Spinal cord (tissue), 9 donors: ENCODE measurements at regions not wholly inside any gene's neighbourhood (a gene's known extent, or its start where the extent isn't known, plus 50 kb on each side); places are given as distances from the start of the nearest gene placed in this dataset.
A peak's percentile ranks its signal among the peaks of the same experiment; 100 is the strongest.
"Not testable (repeated sequence)": the region's sequence is repeated elsewhere in the genome, so short reads cannot be mapped to it uniquely, and the experiment has no call there.

ENCODE experiments used
- DNase-seq, 6 donors: peaks; one replicate each; pipeline versions ENCODE4 v3.0.0 to v3.0.0-alpha.2; 2013 to 2015; ENCODE audit warnings: low spot score in 6 of 6, low read depth in 4 of 6
- H3K27ac ChIP-seq: one replicate; pipeline ENCODE4 v1.5.1; 2013; ENCODE audit warnings: low read depth, low read length, control low read depth
- H3K27me3 ChIP-seq: one replicate; pipeline ENCODE4 v1.6.1; 2013; ENCODE audit warnings: low read length; ENCODE audit not compliant: control insufficient read depth, insufficient read depth
- H3K36me3 ChIP-seq: one replicate; pipeline ENCODE4 v1.6.1; 2013; ENCODE audit warnings: low read length; ENCODE audit not compliant: control insufficient read depth, insufficient read depth
- H3K4me1 ChIP-seq: one replicate; pipeline ENCODE4 v1.6.1; 2013; ENCODE audit warnings: low read length; ENCODE audit not compliant: control insufficient read depth, insufficient read depth
- H3K4me3 ChIP-seq: one replicate; pipeline ENCODE4 v1.5.1; 2013; ENCODE audit warnings: low read depth, low read length, control low read depth
- H3K9me3 ChIP-seq: one replicate; pipeline ENCODE4 v1.6.1; 2013; ENCODE audit warnings: low read length; ENCODE audit not compliant: control insufficient read depth, insufficient read depth
- WGBS: methylation state at CpG from one replicate; pipeline ENCODE4 v1.1.5; 2013; ENCODE audit warnings: missing lambda C conversion rate; ENCODE audit not compliant: insufficient coverage; 5-methylcytosine and 5-hydroxymethylcytosine counted together
- donor health status: healthy.

- Histone ChIP-seq H3K4me1 (no peaks in the 10 kb centered on the region), H3K27ac (no peak overlapping the region), H3K9me3 (no peaks in the 10 kb centered on the region), H3K36me3 (no peaks in the 10 kb centered on the region), H3K27me3 (no peaks in the 10 kb centered on the region), H3K4me3 (no peak overlapping the region)
- WGBS, result no CpG with 5 or more reads among the region's 1 CpG
- DNase-seq, result no peak
These were observed 226.5 kb upstream of the GAP43 start for GRCh38 chr3:115396801-115397200.

- Histone ChIP-seq H3K4me3 (no peak overlapping the region), H3K27ac (no peak overlapping the region), H3K9me3 (no peaks in the 10 kb centered on the region), H3K4me1 (no peaks in the 10 kb centered on the region), H3K27me3 (no peaks in the 10 kb centered on the region), H3K36me3 (no peaks in the 10 kb centered on the region)
- WGBS, result no CpG with 5 or more reads among the region's 1 CpG
- no peak for DNase-seq
These were observed 225.9 kb upstream of the GAP43 start for GRCh38 chr3:115397433-115397832.

- Histone ChIP-seq H3K27ac (no peak overlapping the region), H3K36me3 (no peaks in the 10 kb centered on the region), H3K4me3 (no peak overlapping the region), H3K4me1 (no peaks in the 10 kb centered on the region), H3K27me3 (no peaks in the 10 kb centered on the region), H3K9me3 (no peaks in the 10 kb centered on the region)
- no peak for DNase-seq
- 79% methylated on average over 2 of the region's 3 CpGs for WGBS
These were observed 224.8 kb upstream of the GAP43 start for GRCh38 chr3:115398506-115398905.

GRCh38 chr3:115399750-115400149, 223.6 kb upstream of the GAP43 start:
- Histone ChIP-seq H3K4me3 (no peak overlapping the region), H3K36me3 (no peaks in the 10 kb centered on the region), H3K4me1 (no peaks in the 10 kb centered on the region), H3K27ac (no peak overlapping the region), H3K9me3 (no peaks in the 10 kb centered on the region), H3K27me3 (no peaks in the 10 kb centered on the region)
- DNase-seq, result peak in 1 of 6 donors; percentile 60
- 27% methylated on average over 2 of the region's 4 CpGs for WGBS

DNA sequence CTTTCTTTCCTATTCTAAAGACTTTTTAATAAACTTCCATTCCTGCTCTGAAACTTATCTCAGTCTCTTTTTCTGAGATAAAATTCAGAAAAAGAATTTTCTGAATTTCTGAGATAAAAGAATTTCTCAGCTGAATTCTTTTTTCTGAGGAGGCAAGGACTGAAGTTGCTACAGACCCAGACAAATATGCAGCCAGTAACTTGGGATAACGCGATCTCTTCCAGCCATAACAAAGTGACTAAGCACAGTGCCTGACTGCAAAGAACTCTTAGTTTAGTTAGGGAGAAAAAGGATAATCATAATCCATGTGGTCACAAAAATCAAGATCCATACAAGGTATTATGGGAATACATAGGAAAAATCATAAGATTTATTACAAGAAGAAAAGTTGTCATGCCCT, 222.0 kb upstream of the GAP43 start:
- H3K27me3 ChIP-seq, result no peaks in the 10 kb centered on the region
- H3K4me1 ChIP-seq, result no peaks in the 10 kb centered on the region
- DNase-seq, result no peak
- no peak overlapping the region for H3K27ac ChIP-seq
- no peak overlapping the region for H3K4me3 ChIP-seq
- no peaks in the 10 kb centered on the region for H3K9me3 ChIP-seq
- H3K36me3 ChIP-seq, result no peaks in the 10 kb centered on the region
- no CpG with 5 or more reads among the region's 2 CpGs for WGBS

GRCh38 chr3:115401851-115402501, 221.3 kb upstream of the GAP43 start:
- H3K27me3 ChIP-seq, result no peaks in the 10 kb centered on the region
- no CpG with 5 or more reads among the region's 1 CpG for WGBS
- H3K9me3 ChIP-seq, result no peaks in the 10 kb centered on the region
- no peaks in the 10 kb centered on the region for H3K4me1 ChIP-seq
- H3K36me3 ChIP-seq, result no peaks in the 10 kb centered on the region
- no peak overlapping the region for H3K4me3 ChIP-seq
- DNase-seq, result no peak
- H3K27ac ChIP-seq, result no peak overlapping the region

DNA sequence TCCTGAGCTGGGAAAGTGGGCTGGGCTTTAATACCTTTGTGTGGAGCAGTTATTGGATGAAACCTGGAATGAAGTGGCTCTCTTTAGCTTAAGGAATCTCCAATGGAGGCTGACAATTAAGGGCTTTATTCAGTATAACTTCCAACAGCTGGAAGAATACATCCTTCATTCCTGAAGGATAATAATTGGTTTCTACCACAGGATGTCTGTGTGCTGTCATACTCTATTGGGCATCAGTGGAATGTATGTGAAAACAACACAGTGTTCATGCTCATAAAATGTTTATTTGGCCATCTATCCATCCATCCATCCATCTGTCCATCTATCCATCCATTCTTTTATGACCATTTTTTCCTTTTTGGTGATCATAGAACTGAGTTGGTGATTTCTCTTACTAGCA, 220.7 kb upstream of the GAP43 start:
- no peak for DNase-seq
- no peaks in the 10 kb centered on the region for H3K36me3 ChIP-seq
- no peaks in the 10 kb centered on the region for H3K9me3 ChIP-seq
- H3K27ac ChIP-seq, result no peak overlapping the region
- no peaks in the 10 kb centered on the region for H3K4me1 ChIP-seq
- H3K27me3 ChIP-seq, result no peaks in the 10 kb centered on the region
- no peak overlapping the region for H3K4me3 ChIP-seq

DNA sequence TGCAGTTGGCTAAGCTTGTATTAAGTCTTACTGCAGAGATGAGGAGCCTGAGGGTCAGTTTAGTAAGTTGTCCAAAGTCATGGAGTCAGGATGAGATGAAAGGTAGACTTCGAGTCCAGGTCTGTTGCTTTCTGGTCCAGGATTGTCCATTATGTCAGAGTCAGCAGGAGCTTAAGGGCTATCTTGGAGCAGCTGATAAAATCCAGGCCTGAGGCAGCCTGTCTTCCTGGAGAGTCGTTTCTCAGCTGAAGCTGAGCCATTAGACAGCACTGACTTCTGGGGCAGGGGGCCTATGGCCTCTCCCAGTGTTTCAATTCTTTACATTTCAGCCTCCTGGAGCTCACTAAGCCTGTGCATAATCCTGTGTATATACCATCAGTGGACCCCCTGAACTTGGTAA, 219.5 kb upstream of the GAP43 start:
- H3K36me3 ChIP-seq, result no peaks in the 10 kb centered on the region
- no peaks in the 10 kb centered on the region for H3K9me3 ChIP-seq
- DNase-seq, result no peak
- H3K27ac ChIP-seq, result no peak overlapping the region
- H3K27me3 ChIP-seq, result no peaks in the 10 kb centered on the region
- no peak overlapping the region for H3K4me3 ChIP-seq
- H3K4me1 ChIP-seq, result no peaks in the 10 kb centered on the region
- WGBS, result 82% methylated on average over 2 of the region's 2 CpGs

- WGBS, result no CpG with 5 or more reads among the region's 5 CpGs
- Histone ChIP-seq H3K36me3 (no peaks in the 10 kb centered on the region), H3K27me3 (no peaks in the 10 kb centered on the region), H3K4me3 (no peak overlapping the region), H3K9me3 (no peaks in the 10 kb centered on the region), H3K27ac (no peak overlapping the region), H3K4me1 (no peaks in the 10 kb centered on the region)
- peak in 1 of 6 donors; percentile 73 for DNase-seq
These were observed 213.7 kb upstream of the GAP43 start for GRCh38 chr3:115409596-115409995.

- H3K9me3 ChIP-seq, H3K27me3 ChIP-seq, H3K4me3 ChIP-seq, DNase-seq, H3K27ac ChIP-seq, H3K36me3 ChIP-seq, H3K4me1 ChIP-seq: not testable (repeated sequence)
- WGBS, result 93% methylated on average over 3 of the region's 4 CpGs
These were observed 208.7 kb upstream of the GAP43 start for GRCh38 chr3:115414610-115415009.
